K562 (cell line): ENCODE measurements at regions not wholly inside any gene's neighbourhood (a gene's known extent, or its start where the extent isn't known, plus 50 kb on each side); places are given as distances from the start of the nearest gene placed in this dataset.

Experiments
- ATAC-seq: fragments of 200-7000 bp; cut with Tn5 transposase; 3 replicates; pipeline ENCODE4 v1.9.1; 2020; ENCODE audit warnings: moderate library complexity
- BruUV-seq: library from RNA; stranded (reverse); fragments of 400-500 nt; replicated peaks from 2 replicates; lab custom pipeline; 2021; lab: Mats Ljungman, UMichigan
- CTCF ChIA-PET: fragments of 300-600 bp; formaldehyde crosslinking; extraction: SDS; loops from one replicate; lab custom pipeline; 2021; ENCODE audit warnings: low intra/inter-chr PET ratio; lab: Yijun Ruan, JAX
- POLR2A ChIA-PET: fragments of 300-600, 350-650 bp; sonication (Branson Sonifier 250); formaldehyde crosslinking; extraction: SDS; loops from one replicate; lab custom pipeline; 2021; ENCODE audit warnings: antibody characterized with exemption, inconsistent platforms; lab: Yijun Ruan, JAX
- DNase-seq, 4 experiments: peaks; one replicate each; pipeline versions ENCODE4 v3.0.0 to v3.0.0-alpha.2; 2011 to 2018; ENCODE audit warnings: low spot score in 3 of 4, mixed read lengths in 3 of 4; ENCODE audit errors: extremely low read depth in 1 of 4
- FAIRE-seq: peaks from 2 replicates; lab custom pipeline; 2011; peaks lifted over from hg19 to GRCh38; lab: Jason Lieb, UNC
- H2AFZ ChIP-seq: 2 replicates; pipeline ENCODE4 v1.6.0; 2011; ENCODE audit warnings: low read depth, low read length, control low read depth, inconsistent platforms
- H3K27ac ChIP-seq: fragments of 200-600 bp; 3 replicates; pipeline ENCODE4 v1.8.0; 2011; ENCODE audit warnings: low read depth, mild to moderate bottlenecking, control low read depth, inconsistent platforms, low read length, moderate library complexity, mixed read lengths; ENCODE audit errors: extremely low read depth
- H3K27me3 ChIP-seq, 2 experiments: fragments of 300-600 bp in 1 of 2; 2 replicates in 1 of 2; 3 replicates in 1 of 2; pipeline versions ENCODE4 v1.6.0 to v1.8.0; 2011; ENCODE audit warnings: inconsistent platforms in 2 of 2, low read length in 2 of 2, mild to moderate bottlenecking in 1 of 2, mixed read lengths in 1 of 2, moderate library complexity in 1 of 2; ENCODE audit not compliant: control insufficient read depth in 2 of 2, insufficient read depth in 2 of 2
- H3K36me3 ChIP-seq: fragments of 300-600 bp; 3 replicates; pipeline ENCODE4 v1.8.0; 2011; ENCODE audit warnings: mild to moderate bottlenecking, low read length, inconsistent platforms; ENCODE audit not compliant: control insufficient read depth, insufficient read depth
- H3K4me1 ChIP-seq, 2 experiments: fragments of 200-600 bp in 1 of 2; replicated peaks in 1 of 2; 2 replicates in 1 of 2; 3 replicates in 1 of 2; pipeline versions ENCODE4 v1.5.1 to v1.8.0; 2011; ENCODE audit warnings: inconsistent platforms in 2 of 2, low read length in 2 of 2, mild to moderate bottlenecking in 1 of 2, mixed read lengths in 1 of 2, moderate library complexity in 1 of 2; ENCODE audit not compliant: control insufficient read depth in 2 of 2, insufficient read depth in 2 of 2
- H3K4me2 ChIP-seq: 2 replicates; pipeline ENCODE4 v1.6.1; 2011; ENCODE audit warnings: low read length, control low read depth, inconsistent platforms, mixed read lengths; ENCODE audit not compliant: insufficient read depth
- H3K4me3 ChIP-seq: fragments of 200-600 bp; sonication (generic), shearing (Covaris generic); 2 replicates; pipeline ENCODE4 v1.5.1; 2016; ENCODE audit warnings: control low read depth, inconsistent platforms
- H3K79me2 ChIP-seq: fragments of 200-600 bp; 3 replicates; pipeline ENCODE4 v1.8.0; 2011; ENCODE audit warnings: low read length, inconsistent platforms; ENCODE audit not compliant: control insufficient read depth, insufficient read depth
- H3K9ac ChIP-seq, 2 experiments: 2 replicates each; pipeline versions ENCODE4 v1.6.0 to v1.6.1; 2011; ENCODE audit warnings: low read depth in 2 of 2, low read length in 2 of 2, control low read depth in 1 of 2, inconsistent platforms in 1 of 2, mild to moderate bottlenecking in 1 of 2, mixed read lengths in 1 of 2; ENCODE audit not compliant: insufficient read depth in 1 of 2
- H3K9me1 ChIP-seq: one replicate; pipeline ENCODE4 v1.6.0; 2011; ENCODE audit warnings: inconsistent platforms, mild to moderate bottlenecking, low read length, moderate library complexity; ENCODE audit not compliant: control insufficient read depth, insufficient read depth
- H3K9me3 ChIP-seq: replicated peaks from 2 replicates; pipeline ENCODE4 v1.5.1; 2011; ENCODE audit warnings: low read depth, low read length, inconsistent platforms; ENCODE audit not compliant: control insufficient read depth, insufficient read depth
- H4K20me1 ChIP-seq: replicated peaks from 2 replicates; pipeline ENCODE4 v1.6.1; 2011; ENCODE audit warnings: low read length, inconsistent platforms, mixed read lengths; ENCODE audit not compliant: control insufficient read depth, insufficient read depth
- CHD2 ChIP-seq: IDR thresholded peaks from 2 replicates; pipeline ENCODE4 v1.6.1; 2011; ENCODE audit warnings: low read depth, low read length
- E4F1 ChIP-seq: fragments of 250-450 bp; sonication (Bioruptor Pico); IDR thresholded peaks from 2 replicates; pipeline ENCODE4 v1.5.0; 2021; ENCODE audit warnings: mild to moderate bottlenecking, borderline replicate concordance
- PCBP2 ChIP-seq: fragments of 200-400 bp; formaldehyde crosslinking; IDR thresholded peaks from 2 replicates; pipeline ENCODE4 v1.6.1; 2018; ENCODE audit warnings: low read length, low read depth, mild to moderate bottlenecking, moderate library complexity; ENCODE audit not compliant: poor library complexity, severe bottlenecking
- SETDB1 ChIP-seq: IDR thresholded peaks from one replicate; pipeline ENCODE4 v1.6.1; 2012; ENCODE audit warnings: low read length, control low read depth, inconsistent platforms
- TCF7 ChIP-seq: sonication (generic); IDR thresholded peaks from 2 replicates; pipeline ENCODE4 v1.6.1; 2016; ENCODE audit warnings: antibody characterized with exemption, borderline replicate concordance
- ZNF57 ChIP-seq: fragments of 450-650 bp; formaldehyde crosslinking; IDR thresholded peaks from 2 replicates; pipeline ENCODE4 v1.4.0; 2020; ENCODE audit warnings: mild to moderate bottlenecking, moderate library complexity
- ZNF695 ChIP-seq: fragments of 450-650 bp; formaldehyde crosslinking; IDR thresholded peaks from 2 replicates; pipeline ENCODE4 v1.4.0; 2020; ENCODE audit warnings: mild to moderate bottlenecking, moderate library complexity
- ZNF778 ChIP-seq: fragments of 450-650 bp; formaldehyde crosslinking; IDR thresholded peaks from 2 replicates; pipeline ENCODE4 v1.4.0; 2020; ENCODE audit warnings: mild to moderate bottlenecking, moderate library complexity
- ZNF79 ChIP-seq: fragments of 250-450 bp; sonication (Bioruptor Pico); IDR thresholded peaks from 2 replicates; pipeline ENCODE4 v1.4.0; 2020; ENCODE audit warnings: low read depth, mild to moderate bottlenecking, moderate library complexity
- WGBS: fragments of 100-300 bp; shearing (Covaris generic); methylation state at CpG from one replicate; pipeline ENCODE4 v1.1.6; 2016; ENCODE audit warnings: low coverage, mixed read lengths; ENCODE audit not compliant: insufficient coverage; ENCODE audit errors: missing lambda C conversion rate; 5-methylcytosine and 5-hydroxymethylcytosine counted together
- in situ Hi-C: fragments of 300-500 bp; cut with MboI; formaldehyde crosslinking; loops from 4 replicates; pipeline ENCODE4 v1.15.0; 2018; ENCODE audit warnings: inconsistent platforms, mixed read lengths
- intact Hi-C: fragments of 100-400 bp; cut with micrococcal nuclease; formaldehyde crosslinking; loops from 2 replicates; pipeline ENCODE4 v1.14.2; 2022
- TF ChIP-seq, protein P1 (sequence below): fragments of 450-650 bp; IDR thresholded peaks from 2 replicates; pipeline ENCODE4 v1.6.1; 2016; ENCODE audit warnings: low read depth, mild to moderate bottlenecking, moderate library complexity
- TF ChIP-seq, protein P2 (sequence below): fragments of 250-450 bp; sonication (Bioruptor Pico); IDR thresholded peaks from 2 replicates; pipeline ENCODE4 v1.8.0; 2021; ENCODE audit warnings: moderate library complexity, mild to moderate bottlenecking, inconsistent platforms
- TF ChIP-seq, protein P3 (sequence below): fragments of 250-450 bp; sonication (Bioruptor Pico); IDR thresholded peaks from 2 replicates; pipeline ENCODE4 v1.4.0; 2020; ENCODE audit warnings: borderline replicate concordance
- TF ChIP-seq, protein P4 (sequence below), 2 experiments: fragments of 450-650 bp; IDR thresholded peaks; 2 replicates each; pipeline ENCODE4 v1.6.1; 2018; ENCODE audit warnings: mild to moderate bottlenecking in 2 of 2, low read depth in 1 of 2; ENCODE audit not compliant: partially characterized antibody in 2 of 2

DNA sequence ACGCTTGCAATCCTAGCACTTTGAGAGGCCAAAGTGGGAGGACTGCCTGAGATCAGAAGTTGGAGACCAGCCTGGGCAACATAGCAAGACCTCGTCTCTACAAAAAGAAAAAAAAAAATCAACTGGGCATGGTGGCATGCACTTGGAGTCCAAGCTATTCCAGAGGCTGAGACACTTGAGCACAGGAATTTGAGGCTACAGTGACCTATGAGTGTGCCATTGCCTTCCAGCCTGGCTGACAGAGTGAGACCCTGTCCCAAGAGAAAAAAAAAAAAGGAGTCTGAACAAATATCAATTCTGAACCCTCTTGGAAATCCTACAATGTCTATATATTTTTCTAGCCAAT lies 126.8 kb upstream of the NRP1 start:
- WGBS, result 0% methylated on average over 2 of the region's 2 CpGs
- intact Hi-C loops, result no loop called here
- CTCF ChIA-PET, result no interaction called here
- TF ChIP-seq ZNF79 (no peak), PCBP2 (no peak), SETDB1 (no peak), ZNF695 (no peak), ZNF57 (no peak), E4F1 (no peak), ZNF778 (CRISPR knock-in tag) (no peak), TCF7 (no peak), CHD2 (no peak)
- TF ChIP-seq, protein P1, sequence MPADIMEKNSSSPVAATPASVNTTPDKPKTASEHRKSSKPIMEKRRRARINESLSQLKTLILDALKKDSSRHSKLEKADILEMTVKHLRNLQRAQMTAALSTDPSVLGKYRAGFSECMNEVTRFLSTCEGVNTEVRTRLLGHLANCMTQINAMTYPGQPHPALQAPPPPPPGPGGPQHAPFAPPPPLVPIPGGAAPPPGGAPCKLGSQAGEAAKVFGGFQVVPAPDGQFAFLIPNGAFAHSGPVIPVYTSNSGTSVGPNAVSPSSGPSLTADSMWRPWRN, result no peak
- TF ChIP-seq, protein P2, sequence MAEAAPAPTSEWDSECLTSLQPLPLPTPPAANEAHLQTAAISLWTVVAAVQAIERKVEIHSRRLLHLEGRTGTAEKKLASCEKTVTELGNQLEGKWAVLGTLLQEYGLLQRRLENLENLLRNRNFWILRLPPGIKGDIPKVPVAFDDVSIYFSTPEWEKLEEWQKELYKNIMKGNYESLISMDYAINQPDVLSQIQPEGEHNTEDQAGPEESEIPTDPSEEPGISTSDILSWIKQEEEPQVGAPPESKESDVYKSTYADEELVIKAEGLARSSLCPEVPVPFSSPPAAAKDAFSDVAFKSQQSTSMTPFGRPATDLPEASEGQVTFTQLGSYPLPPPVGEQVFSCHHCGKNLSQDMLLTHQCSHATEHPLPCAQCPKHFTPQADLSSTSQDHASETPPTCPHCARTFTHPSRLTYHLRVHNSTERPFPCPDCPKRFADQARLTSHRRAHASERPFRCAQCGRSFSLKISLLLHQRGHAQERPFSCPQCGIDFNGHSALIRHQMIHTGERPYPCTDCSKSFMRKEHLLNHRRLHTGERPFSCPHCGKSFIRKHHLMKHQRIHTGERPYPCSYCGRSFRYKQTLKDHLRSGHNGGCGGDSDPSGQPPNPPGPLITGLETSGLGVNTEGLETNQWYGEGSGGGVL (CRISPR knock-in tag), result no peak
- TF ChIP-seq, protein P3, sequence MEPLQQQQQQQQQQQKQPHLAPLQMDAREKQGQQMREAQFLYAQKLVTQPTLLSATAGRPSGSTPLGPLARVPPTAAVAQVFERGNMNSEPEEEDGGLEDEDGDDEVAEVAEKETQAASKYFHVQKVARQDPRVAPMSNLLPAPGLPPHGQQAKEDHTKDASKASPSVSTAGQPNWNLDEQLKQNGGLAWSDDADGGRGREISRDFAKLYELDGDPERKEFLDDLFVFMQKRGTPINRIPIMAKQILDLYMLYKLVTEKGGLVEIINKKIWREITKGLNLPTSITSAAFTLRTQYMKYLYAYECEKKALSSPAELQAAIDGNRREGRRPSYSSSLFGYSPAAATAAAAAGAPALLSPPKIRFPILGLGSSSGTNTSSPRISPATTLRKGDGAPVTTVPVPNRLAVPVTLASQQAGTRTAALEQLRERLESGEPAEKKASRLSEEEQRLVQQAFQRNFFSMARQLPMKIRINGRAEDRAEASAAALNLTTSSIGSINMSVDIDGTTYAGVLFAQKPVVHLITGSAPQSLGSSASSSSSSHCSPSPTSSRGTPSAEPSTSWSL, result no peak
- TF ChIP-seq, protein P4, sequence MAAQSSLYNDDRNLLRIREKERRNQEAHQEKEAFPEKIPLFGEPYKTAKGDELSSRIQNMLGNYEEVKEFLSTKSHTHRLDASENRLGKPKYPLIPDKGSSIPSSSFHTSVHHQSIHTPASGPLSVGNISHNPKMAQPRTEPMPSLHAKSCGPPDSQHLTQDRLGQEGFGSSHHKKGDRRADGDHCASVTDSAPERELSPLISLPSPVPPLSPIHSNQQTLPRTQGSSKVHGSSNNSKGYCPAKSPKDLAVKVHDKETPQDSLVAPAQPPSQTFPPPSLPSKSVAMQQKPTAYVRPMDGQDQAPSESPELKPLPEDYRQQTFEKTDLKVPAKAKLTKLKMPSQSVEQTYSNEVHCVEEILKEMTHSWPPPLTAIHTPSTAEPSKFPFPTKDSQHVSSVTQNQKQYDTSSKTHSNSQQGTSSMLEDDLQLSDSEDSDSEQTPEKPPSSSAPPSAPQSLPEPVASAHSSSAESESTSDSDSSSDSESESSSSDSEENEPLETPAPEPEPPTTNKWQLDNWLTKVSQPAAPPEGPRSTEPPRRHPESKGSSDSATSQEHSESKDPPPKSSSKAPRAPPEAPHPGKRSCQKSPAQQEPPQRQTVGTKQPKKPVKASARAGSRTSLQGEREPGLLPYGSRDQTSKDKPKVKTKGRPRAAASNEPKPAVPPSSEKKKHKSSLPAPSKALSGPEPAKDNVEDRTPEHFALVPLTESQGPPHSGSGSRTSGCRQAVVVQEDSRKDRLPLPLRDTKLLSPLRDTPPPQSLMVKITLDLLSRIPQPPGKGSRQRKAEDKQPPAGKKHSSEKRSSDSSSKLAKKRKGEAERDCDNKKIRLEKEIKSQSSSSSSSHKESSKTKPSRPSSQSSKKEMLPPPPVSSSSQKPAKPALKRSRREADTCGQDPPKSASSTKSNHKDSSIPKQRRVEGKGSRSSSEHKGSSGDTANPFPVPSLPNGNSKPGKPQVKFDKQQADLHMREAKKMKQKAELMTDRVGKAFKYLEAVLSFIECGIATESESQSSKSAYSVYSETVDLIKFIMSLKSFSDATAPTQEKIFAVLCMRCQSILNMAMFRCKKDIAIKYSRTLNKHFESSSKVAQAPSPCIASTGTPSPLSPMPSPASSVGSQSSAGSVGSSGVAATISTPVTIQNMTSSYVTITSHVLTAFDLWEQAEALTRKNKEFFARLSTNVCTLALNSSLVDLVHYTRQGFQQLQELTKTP (IDR thresholded peaks at IDR 0.05; ENCODE audit: low read depth in 1 of 2, partially characterized antibody in 2 of 2), result no peak

More for the DNA sequence above, 126.8 kb upstream of the NRP1 start:
- Histone ChIP-seq H3K79me2 (no peaks in the 10 kb centered on the region), H3K27ac (no peak overlapping the region), H3K4me1 (no peaks in the 10 kb centered on the region), H3K27me3 (no peaks in the 10 kb centered on the region), H3K9me1 (no peaks in the 10 kb centered on the region), H2AFZ (no peak overlapping the region), H3K4me3 (no peak overlapping the region), H3K9me3 (no peaks in the 10 kb centered on the region), H3K9ac (no peak overlapping the region), H4K20me1 (no peaks in the 10 kb centered on the region), H3K4me2 (no peak overlapping the region), H3K36me3 (no peaks in the 10 kb centered on the region)
- BruUV-seq, result no TSS peak
- FAIRE-seq (no peak), DNase-seq (no peak), ATAC-seq (no peak)
- in situ Hi-C loops, result no loop called here
- POLR2A ChIA-PET, result no interaction called here
